ENCODE measurements at regions not wholly inside any gene's neighbourhood (a gene's known extent, or its start where the extent isn't known, plus 50 kb on each side); places are given as distances from the start of the nearest gene placed in this dataset.

- no peak for DNase-seq (ENCODE audit: low read depth)
- no peak overlapping the region for H3K4me3 ChIP-seq (ENCODE audit: low read depth, low read length)
- TF ChIP-seq, protein P1, sequence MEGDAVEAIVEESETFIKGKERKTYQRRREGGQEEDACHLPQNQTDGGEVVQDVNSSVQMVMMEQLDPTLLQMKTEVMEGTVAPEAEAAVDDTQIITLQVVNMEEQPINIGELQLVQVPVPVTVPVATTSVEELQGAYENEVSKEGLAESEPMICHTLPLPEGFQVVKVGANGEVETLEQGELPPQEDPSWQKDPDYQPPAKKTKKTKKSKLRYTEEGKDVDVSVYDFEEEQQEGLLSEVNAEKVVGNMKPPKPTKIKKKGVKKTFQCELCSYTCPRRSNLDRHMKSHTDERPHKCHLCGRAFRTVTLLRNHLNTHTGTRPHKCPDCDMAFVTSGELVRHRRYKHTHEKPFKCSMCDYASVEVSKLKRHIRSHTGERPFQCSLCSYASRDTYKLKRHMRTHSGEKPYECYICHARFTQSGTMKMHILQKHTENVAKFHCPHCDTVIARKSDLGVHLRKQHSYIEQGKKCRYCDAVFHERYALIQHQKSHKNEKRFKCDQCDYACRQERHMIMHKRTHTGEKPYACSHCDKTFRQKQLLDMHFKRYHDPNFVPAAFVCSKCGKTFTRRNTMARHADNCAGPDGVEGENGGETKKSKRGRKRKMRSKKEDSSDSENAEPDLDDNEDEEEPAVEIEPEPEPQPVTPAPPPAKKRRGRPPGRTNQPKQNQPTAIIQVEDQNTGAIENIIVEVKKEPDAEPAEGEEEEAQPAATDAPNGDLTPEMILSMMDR (IDR thresholded peaks at IDR 0.05; ENCODE audit: insufficient read depth, low read depth, low read length, missing control alignments) = no peak
Observed at GRCh38 chr5:9927521-9927997, 297.4 kb upstream of the TAS2R1 start.

DNA sequence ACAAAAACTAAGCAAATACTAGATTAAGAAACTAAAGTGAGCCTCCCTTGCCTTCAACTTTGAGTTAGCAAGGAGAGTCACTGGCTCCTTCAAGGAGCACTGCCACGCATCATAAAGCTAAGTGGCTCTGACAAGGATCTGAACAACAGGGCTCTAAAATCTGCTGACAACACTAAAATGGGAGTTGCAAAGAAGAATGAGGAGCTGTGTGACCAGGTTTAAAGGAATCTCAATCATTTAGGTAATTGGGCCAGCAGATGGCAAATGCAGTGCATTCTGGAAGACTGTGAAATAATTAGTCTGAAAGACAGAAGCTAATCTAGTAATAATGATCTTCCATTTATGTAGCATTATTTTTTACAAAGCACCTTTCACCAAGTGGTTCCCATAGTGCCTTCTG is 297.0 kb upstream of the TAS2R1 start:
- no peak overlapping the region for H3K4me3 ChIP-seq (ENCODE audit: low read depth, low read length)
- no peak for DNase-seq (ENCODE audit: low read depth)
- TF ChIP-seq, protein P1 (IDR thresholded peaks at IDR 0.05; ENCODE audit: insufficient read depth, low read depth, low read length, missing control alignments) = no peak

DNA sequence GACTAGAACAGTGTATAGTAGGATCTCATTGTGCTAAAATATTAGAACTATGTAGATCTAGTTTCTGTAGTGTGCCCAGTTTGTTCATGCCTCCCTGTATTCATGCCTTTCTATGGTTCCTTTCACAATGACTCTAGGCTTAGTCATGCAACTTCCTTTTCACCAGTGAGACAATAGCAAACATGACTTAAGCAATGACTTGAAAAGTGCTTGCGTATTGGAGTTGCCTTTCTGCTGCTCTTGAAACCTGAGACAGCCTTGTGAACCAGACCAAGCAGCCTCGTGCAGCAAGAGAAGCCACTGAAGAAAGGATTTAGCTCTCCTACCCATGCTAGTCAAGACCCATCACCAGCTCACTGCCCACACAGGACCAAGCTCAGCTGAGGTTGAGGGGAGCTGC is 294.5 kb upstream of the TAS2R1 start:
- TF ChIP-seq, protein P1 (IDR thresholded peaks at IDR 0.05; ENCODE audit: insufficient read depth, low read depth, low read length, missing control alignments) = no peak
- peak; percentile 84 for DNase-seq (ENCODE audit: low read depth)
- no peak overlapping the region for H3K4me3 ChIP-seq (ENCODE audit: low read depth, low read length)

- no peak for DNase-seq (ENCODE audit: low read depth)
- H3K4me3 ChIP-seq (ENCODE audit: low read depth, low read length) = no peak overlapping the region
- TF ChIP-seq, protein P1 (IDR thresholded peaks at IDR 0.05; ENCODE audit: insufficient read depth, low read depth, low read length, missing control alignments) = peak; percentile 24
Observed at GRCh38 chr5:9922719-9923118, 292.6 kb upstream of the TAS2R1 start.

GRCh38 chr5:9920697-9921096 is 290.5 kb upstream of the TAS2R1 start:
- TF ChIP-seq, protein P1 (IDR thresholded peaks at IDR 0.05; ENCODE audit: insufficient read depth, low read depth, low read length, missing control alignments) = no peak
- peak; percentile 9 for DNase-seq (ENCODE audit: low read depth)
- H3K4me3 ChIP-seq (ENCODE audit: low read depth, low read length) = no peak overlapping the region

- TF ChIP-seq, protein P1 (IDR thresholded peaks at IDR 0.05; ENCODE audit: insufficient read depth, low read depth, low read length, missing control alignments) = no peak
- DNase-seq (ENCODE audit: low read depth) = no peak
- no peak overlapping the region for H3K4me3 ChIP-seq (ENCODE audit: low read depth, low read length)
Observed at GRCh38 chr5:9919306-9920030, 289.3 kb upstream of the TAS2R1 start.

DNA sequence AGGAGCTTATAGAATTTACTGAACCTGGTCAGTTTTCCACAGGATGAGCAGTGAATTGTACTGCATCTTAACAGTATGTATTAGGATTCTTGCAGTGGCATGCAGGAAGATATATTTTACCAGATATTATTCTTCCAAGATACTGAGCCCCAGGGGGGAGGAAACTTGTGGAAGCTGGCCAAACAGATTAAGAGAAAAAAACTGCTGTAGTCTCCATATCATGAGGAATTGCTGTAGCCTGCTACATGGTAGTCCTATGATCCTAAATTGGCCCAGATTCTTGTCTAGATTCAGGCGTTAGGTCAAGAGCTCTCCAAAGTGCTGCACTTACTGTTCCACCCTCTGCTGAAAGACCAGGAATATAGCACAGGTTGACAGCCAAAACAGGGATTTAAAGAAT is 275.5 kb upstream of the TAS2R1 start:
- H3K4me3 ChIP-seq (ENCODE audit: low read depth, low read length) = no peak overlapping the region
- TF ChIP-seq, protein P1 (IDR thresholded peaks at IDR 0.05; ENCODE audit: insufficient read depth, low read depth, low read length, missing control alignments) = no peak
- no peak for DNase-seq (ENCODE audit: low read depth)
